Karpas-422 (cell line): ENCODE measurements at regions not wholly inside any gene's neighbourhood (a gene's known extent, or its start where the extent isn't known, plus 50 kb on each side); places are given as distances from the start of the nearest gene placed in this dataset.

Experiments used
- DNase-seq: peaks from one replicate; pipeline ENCODE4 v3.0.0-alpha.2; 2015
- H2AFZ ChIP-seq: fragments of 200-600 bp; sonication (generic); 2 replicates; pipeline ENCODE4 v1.6.1; 2014; ENCODE audit warnings: antibody characterized with exemption, low read length, mixed read lengths
- H3K27ac ChIP-seq: fragments of 200-600 bp; sonication (generic); 2 replicates; pipeline ENCODE4 v1.5.1; 2014; ENCODE audit warnings: mild to moderate bottlenecking, low read length, moderate library complexity
- H3K27me3 ChIP-seq: fragments of 200-600 bp; sonication (generic); 2 replicates; pipeline ENCODE4 v1.6.1; 2014; ENCODE audit warnings: low read length, mixed read lengths
- H3K36me3 ChIP-seq: fragments of 200-600 bp; sonication (generic); 2 replicates; pipeline ENCODE4 v1.6.1; 2014; ENCODE audit warnings: low read length, mixed read lengths; ENCODE audit not compliant: insufficient read depth
- H3K4me1 ChIP-seq: fragments of 200-600 bp; sonication (generic); 2 replicates; pipeline ENCODE4 v1.6.1; 2014; ENCODE audit warnings: mild to moderate bottlenecking, low read length, mixed read lengths
- H3K4me2 ChIP-seq: fragments of 200-600 bp; sonication (generic); 2 replicates; pipeline ENCODE4 v1.6.1; 2014; ENCODE audit warnings: low read length, low read depth, mild to moderate bottlenecking; ENCODE audit not compliant: poor library complexity, severe bottlenecking
- H3K4me3 ChIP-seq: fragments of 200-600 bp; sonication (generic); 2 replicates; pipeline ENCODE4 v1.5.1; 2014; ENCODE audit warnings: mild to moderate bottlenecking, antibody characterized with exemption, low read length, mixed read lengths
- H3K79me2 ChIP-seq: fragments of 200-600 bp; sonication (generic); 2 replicates; pipeline ENCODE4 v1.6.1; 2014; ENCODE audit warnings: mild to moderate bottlenecking, low read length, mixed read lengths
- H3K9ac ChIP-seq: fragments of 200-600 bp; sonication (generic); 2 replicates; pipeline ENCODE4 v1.6.0; 2014; ENCODE audit warnings: low read length
- H3K9me2 ChIP-seq: fragments of 200-600 bp; sonication (generic), shearing (Covaris generic); replicated peaks from 2 replicates; pipeline ENCODE4 v1.6.0; 2014; ENCODE audit warnings: mild to moderate bottlenecking, low read length, moderate library complexity; ENCODE audit not compliant: insufficient read depth
- H3K9me3 ChIP-seq: fragments of 300-700, 200-600 bp; sonication (generic); 2 replicates; pipeline ENCODE4 v1.6.1; 2014; ENCODE audit warnings: low read length, mixed read lengths
- H4K20me1 ChIP-seq: fragments of 200-600 bp; sonication (generic); 2 replicates; pipeline ENCODE4 v1.6.1; 2014; ENCODE audit warnings: mild to moderate bottlenecking, antibody characterized with exemption, low read length, low read depth; ENCODE audit not compliant: insufficient read depth

GRCh38 chr4:100949350-100949935, 397.9 kb downstream of the PPP3CA start:
- Histone ChIP-seq H4K20me1 (no peaks in the 10 kb centered on the region), H3K4me2 (no peak overlapping the region), H3K4me1 (no peaks in the 10 kb centered on the region), H3K9me3 (no peaks in the 10 kb centered on the region), H3K36me3 (no peaks in the 10 kb centered on the region), H3K27me3 (no peaks in the 10 kb centered on the region), H3K9ac (no peak overlapping the region), H3K4me3 (no peak overlapping the region), H3K79me2 (no peaks in the 10 kb centered on the region), H3K27ac (no peak overlapping the region), H2AFZ (no peak overlapping the region), H3K9me2 (no peaks in the 10 kb centered on the region)
- DNase-seq = no peak

DNA sequence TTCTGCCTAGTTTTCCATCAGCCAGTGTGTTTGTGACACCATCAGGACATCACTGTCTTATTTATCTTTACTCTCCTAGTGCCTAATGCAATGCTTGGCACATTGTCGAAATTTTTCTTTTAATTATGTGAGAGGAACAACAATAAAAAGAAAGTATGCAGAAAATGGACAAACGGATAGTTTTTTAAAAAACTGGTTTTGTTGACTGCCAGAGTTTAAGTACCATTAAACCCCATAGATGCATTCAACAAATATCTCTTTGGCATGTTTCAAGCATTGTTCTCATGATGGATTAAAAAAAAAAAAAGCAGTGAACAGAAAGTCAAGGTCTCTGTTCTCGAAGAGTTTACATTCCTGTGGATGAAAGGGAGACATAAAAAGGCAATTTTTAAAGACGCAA, 398.4 kb downstream of the PPP3CA start:
- no peak for DNase-seq
- no peaks in the 10 kb centered on the region for H3K9me3 ChIP-seq
- H3K27me3 ChIP-seq = no peaks in the 10 kb centered on the region
- no peaks in the 10 kb centered on the region for H4K20me1 ChIP-seq
- H3K9me2 ChIP-seq = no peaks in the 10 kb centered on the region
- no peak overlapping the region for H3K9ac ChIP-seq
- H3K79me2 ChIP-seq = no peaks in the 10 kb centered on the region
- H3K36me3 ChIP-seq = no peaks in the 10 kb centered on the region
- no peak overlapping the region for H3K4me3 ChIP-seq
- H3K4me2 ChIP-seq = no peak overlapping the region
- H3K27ac ChIP-seq = no peak overlapping the region
- no peak overlapping the region for H2AFZ ChIP-seq
- peaks cover under 1% of the 10 kb centered on the region; the same call in 1 of the 2 replicates for H3K4me1 ChIP-seq

- Histone ChIP-seq H3K9ac (no peak overlapping the region), H3K36me3 (no peaks in the 10 kb centered on the region), H3K9me2 (no peaks in the 10 kb centered on the region), H2AFZ (no peak overlapping the region), H3K27ac (no peak overlapping the region), H4K20me1 (no peaks in the 10 kb centered on the region), H3K4me1 (peaks cover 3% of the 10 kb centered on the region; the same call in 1 of the 2 replicates), H3K27me3 (no peaks in the 10 kb centered on the region), H3K4me3 (no peak overlapping the region), H3K9me3 (no peaks in the 10 kb centered on the region), H3K4me2 (no peak overlapping the region), H3K79me2 (no peaks in the 10 kb centered on the region)
- no peak for DNase-seq
These were observed 401.5 kb downstream of the PPP3CA start for GRCh38 chr4:100945789-100946188.

DNA sequence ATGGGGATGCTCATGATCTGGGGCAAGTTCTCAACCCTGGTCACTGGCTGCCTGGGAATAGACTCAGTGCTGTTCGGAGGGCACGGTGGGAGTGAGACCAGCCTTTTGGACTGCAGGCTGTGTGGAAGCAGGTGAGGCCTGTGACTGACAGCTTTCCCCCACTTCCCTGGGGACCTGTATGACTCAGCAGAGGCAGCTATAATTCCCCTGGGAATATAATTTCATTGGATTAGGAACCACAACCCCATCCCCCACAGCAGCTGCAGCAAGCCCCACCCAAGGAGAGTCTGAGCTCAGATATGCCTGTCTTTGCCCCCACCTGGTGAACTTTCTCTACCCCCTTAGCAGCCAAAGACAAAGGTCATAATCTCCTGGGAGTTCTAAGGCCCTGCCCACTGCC, 408.6 kb downstream of the PPP3CA start:
- Histone ChIP-seq H3K36me3 (no peaks in the 10 kb centered on the region), H3K27ac (no peak overlapping the region), H3K9me2 (no peaks in the 10 kb centered on the region), H3K27me3 (no peaks in the 10 kb centered on the region), H3K9me3 (no peaks in the 10 kb centered on the region), H3K4me2 (no peak overlapping the region), H3K9ac (no peak overlapping the region), H3K79me2 (no peaks in the 10 kb centered on the region), H3K4me3 (no peak overlapping the region), H2AFZ (no peak overlapping the region), H3K4me1 (peaks cover 3% of the 10 kb centered on the region; the same call in 1 of the 2 replicates), H4K20me1 (no peaks in the 10 kb centered on the region)
- no peak for DNase-seq

- no peak overlapping the region for H3K4me2 ChIP-seq
- no peaks in the 10 kb centered on the region for H3K36me3 ChIP-seq
- no peaks in the 10 kb centered on the region for H3K9me3 ChIP-seq
- H3K27ac ChIP-seq = no peak overlapping the region
- no peak for DNase-seq
- no peaks in the 10 kb centered on the region for H3K27me3 ChIP-seq
- no peak overlapping the region for H3K4me3 ChIP-seq
- no peaks in the 10 kb centered on the region for H3K9me2 ChIP-seq
- no peak overlapping the region for H2AFZ ChIP-seq
- peaks cover 3% of the 10 kb centered on the region; the same call in 1 of the 2 replicates for H3K4me1 ChIP-seq
- H4K20me1 ChIP-seq = no peaks in the 10 kb centered on the region
- H3K79me2 ChIP-seq = no peaks in the 10 kb centered on the region
- no peak overlapping the region for H3K9ac ChIP-seq
These were observed 410.5 kb downstream of the PPP3CA start for GRCh38 chr4:100936661-100937375.

GRCh38 chr4:100935090-100935489, 412.2 kb downstream of the PPP3CA start:
- no peak overlapping the region for H2AFZ ChIP-seq
- no peak overlapping the region for H3K4me3 ChIP-seq
- no peaks in the 10 kb centered on the region for H3K79me2 ChIP-seq
- no peaks in the 10 kb centered on the region for H3K9me3 ChIP-seq
- H3K27ac ChIP-seq = no peak overlapping the region
- no peaks in the 10 kb centered on the region for H3K9me2 ChIP-seq
- no peak overlapping the region for H3K4me2 ChIP-seq
- H3K4me1 ChIP-seq = peaks cover 3% of the 10 kb centered on the region; the same call in 1 of the 2 replicates
- H3K27me3 ChIP-seq = no peaks in the 10 kb centered on the region
- no peaks in the 10 kb centered on the region for H4K20me1 ChIP-seq
- DNase-seq = peak; percentile 43
- H3K9ac ChIP-seq = no peak overlapping the region
- H3K36me3 ChIP-seq = no peaks in the 10 kb centered on the region

DNA sequence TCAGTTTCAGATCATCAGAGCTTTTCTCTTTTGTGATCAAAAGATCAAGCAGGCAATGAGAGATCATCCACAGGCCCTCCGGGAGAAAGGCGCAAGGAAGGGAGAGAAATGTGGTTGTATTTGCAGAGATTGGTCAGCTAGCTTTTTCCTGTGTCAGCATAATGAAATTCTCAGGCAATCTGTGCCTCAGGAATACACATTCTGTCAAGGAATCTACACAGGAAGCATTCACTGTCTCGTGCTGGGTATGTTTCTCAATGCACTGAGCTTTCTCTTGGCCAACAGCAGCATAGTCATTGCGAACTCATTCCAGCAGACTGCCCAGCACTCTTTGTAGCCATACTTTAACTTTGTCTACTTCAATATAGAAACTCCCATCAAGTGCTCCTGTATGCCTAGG, 413.7 kb downstream of the PPP3CA start:
- H3K4me2 ChIP-seq = no peak overlapping the region
- H3K4me1 ChIP-seq = no peaks in the 10 kb centered on the region
- H3K9me3 ChIP-seq = no peaks in the 10 kb centered on the region
- no peak overlapping the region for H3K27ac ChIP-seq
- no peaks in the 10 kb centered on the region for H3K79me2 ChIP-seq
- DNase-seq = no peak
- no peaks in the 10 kb centered on the region for H3K9me2 ChIP-seq
- no peak overlapping the region for H3K4me3 ChIP-seq
- H3K9ac ChIP-seq = no peak overlapping the region
- H3K36me3 ChIP-seq = no peaks in the 10 kb centered on the region
- H4K20me1 ChIP-seq = no peaks in the 10 kb centered on the region
- no peaks in the 10 kb centered on the region for H3K27me3 ChIP-seq
- H2AFZ ChIP-seq = no peak overlapping the region

- Histone ChIP-seq H3K4me2 (no peak overlapping the region), H3K9ac (no peak overlapping the region), H3K27ac (no peak overlapping the region), H3K9me2 (no peaks in the 10 kb centered on the region), H3K79me2 (no peaks in the 10 kb centered on the region), H3K9me3 (no peaks in the 10 kb centered on the region), H3K27me3 (no peaks in the 10 kb centered on the region), H3K4me3 (no peak overlapping the region), H3K4me1 (no peaks in the 10 kb centered on the region), H2AFZ (no peak overlapping the region), H3K36me3 (no peaks in the 10 kb centered on the region), H4K20me1 (no peaks in the 10 kb centered on the region)
- no peak for DNase-seq
These were observed 411.9 kb upstream of the EMCN start for GRCh38 chr4:100929758-100930157.
